Hepatocyte (in vitro differentiated cells): ENCODE measurements at regions not wholly inside any gene's neighbourhood (a gene's known extent, or its start where the extent isn't known, plus 50 kb on each side); places are given as distances from the start of the nearest gene placed in this dataset.

Experiments
- EZH2 ChIP-seq: fragments of 200-600 bp; sonication (generic); IDR thresholded peaks from 2 replicates; pipeline ENCODE4 v1.6.1; 2016; ENCODE audit warnings: antibody characterized with exemption, mild to moderate bottlenecking, borderline replicate concordance
- EZH2phosphoT487 ChIP-seq: fragments of 200-600 bp; sonication (generic); IDR thresholded peaks from one replicate; pipeline ENCODE4 v1.6.1; 2018; ENCODE audit warnings: antibody characterized with exemption, mild to moderate bottlenecking, low read depth, moderate library complexity; ENCODE audit not compliant: unreplicated experiment, severe bottlenecking
- TF ChIP-seq, protein P1 (sequence below): fragments of 200-600 bp; sonication (generic); IDR thresholded peaks from 2 replicates; pipeline ENCODE4 v1.5.1; 2016; ENCODE audit warnings: antibody characterized with exemption, mild to moderate bottlenecking; ENCODE audit not compliant: poor library complexity

- TF ChIP-seq, protein P1, sequence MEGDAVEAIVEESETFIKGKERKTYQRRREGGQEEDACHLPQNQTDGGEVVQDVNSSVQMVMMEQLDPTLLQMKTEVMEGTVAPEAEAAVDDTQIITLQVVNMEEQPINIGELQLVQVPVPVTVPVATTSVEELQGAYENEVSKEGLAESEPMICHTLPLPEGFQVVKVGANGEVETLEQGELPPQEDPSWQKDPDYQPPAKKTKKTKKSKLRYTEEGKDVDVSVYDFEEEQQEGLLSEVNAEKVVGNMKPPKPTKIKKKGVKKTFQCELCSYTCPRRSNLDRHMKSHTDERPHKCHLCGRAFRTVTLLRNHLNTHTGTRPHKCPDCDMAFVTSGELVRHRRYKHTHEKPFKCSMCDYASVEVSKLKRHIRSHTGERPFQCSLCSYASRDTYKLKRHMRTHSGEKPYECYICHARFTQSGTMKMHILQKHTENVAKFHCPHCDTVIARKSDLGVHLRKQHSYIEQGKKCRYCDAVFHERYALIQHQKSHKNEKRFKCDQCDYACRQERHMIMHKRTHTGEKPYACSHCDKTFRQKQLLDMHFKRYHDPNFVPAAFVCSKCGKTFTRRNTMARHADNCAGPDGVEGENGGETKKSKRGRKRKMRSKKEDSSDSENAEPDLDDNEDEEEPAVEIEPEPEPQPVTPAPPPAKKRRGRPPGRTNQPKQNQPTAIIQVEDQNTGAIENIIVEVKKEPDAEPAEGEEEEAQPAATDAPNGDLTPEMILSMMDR = no peak
- TF ChIP-seq EZH2phosphoT487 (no peak), EZH2 (no peak)
These were observed 53.7 kb upstream of the MACC1 start for GRCh38 chr7:20270867-20271266.
